ENCODE measurements at regions not wholly inside any gene's neighbourhood (a gene's known extent, or its start where the extent isn't known, plus 50 kb on each side); places are given as distances from the start of the nearest gene placed in this dataset.

DNA sequence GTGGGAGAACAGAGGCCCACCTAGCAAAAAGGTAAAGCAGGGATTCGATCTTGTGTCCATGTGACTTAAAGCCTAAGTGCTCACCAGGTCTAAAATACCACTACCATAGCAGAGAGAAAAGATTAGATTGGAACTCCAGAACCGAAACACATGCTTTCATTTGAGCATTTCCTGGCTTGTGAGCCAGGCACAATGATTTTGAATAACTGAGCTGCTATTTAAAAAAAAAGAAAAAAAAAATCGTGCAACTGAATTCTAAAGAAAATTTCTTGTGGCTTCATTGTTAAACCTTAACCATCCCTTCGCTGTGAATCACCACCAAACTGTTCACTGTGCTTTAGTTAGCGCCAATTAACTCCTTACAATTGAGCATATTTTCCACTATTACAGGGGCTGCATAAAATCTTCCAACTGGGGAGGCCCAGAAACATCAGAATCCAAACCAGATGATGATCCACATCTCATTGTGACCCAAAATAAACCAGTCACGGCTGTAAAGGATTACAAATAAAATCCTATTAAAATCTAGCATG, 366.4 kb upstream of the ERCC4 start:
- ATAC-seq, result no peak

DNA sequence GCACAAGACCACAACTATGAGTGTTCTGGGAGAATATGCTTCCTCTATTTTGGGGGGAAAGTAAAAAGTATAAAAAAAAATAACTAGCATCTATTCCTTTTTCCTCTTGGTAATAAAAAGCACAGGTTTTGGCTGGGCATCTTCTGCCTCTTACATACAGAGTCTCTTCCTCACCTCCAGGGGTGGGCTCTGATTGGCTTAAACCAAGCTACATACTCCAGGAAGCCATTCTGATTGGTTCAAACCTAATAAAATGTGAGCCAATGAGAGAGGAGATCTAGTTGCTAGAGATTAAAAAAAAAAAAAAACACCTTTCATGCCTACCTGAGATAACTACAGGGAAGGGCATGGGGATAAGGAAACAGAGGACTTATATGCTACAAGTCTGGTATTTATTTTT, 365.9 kb upstream of the ERCC4 start:
- no peak for ATAC-seq

DNA sequence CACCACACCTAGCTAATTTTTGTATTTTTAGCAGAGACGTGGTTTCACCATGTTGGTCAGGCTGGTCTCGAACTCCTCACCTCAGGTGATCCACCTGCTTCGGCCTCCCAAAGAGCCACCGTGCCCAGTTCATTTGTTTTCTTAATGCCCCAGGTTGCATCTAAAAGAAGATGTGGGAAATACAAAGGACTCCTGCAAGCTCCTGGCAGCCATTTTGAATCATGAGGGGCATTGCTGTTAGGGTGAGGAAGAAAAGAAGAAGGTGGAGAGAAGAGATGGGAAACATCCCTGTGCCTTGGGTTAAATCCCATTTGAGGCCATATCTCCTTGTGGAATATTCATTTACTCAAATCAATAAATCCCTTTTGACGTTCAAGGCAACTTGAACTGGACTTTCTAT, 365.3 kb upstream of the ERCC4 start:
- no peak for ATAC-seq

- ATAC-seq, result no peak
Measured at GRCh38 chr16:13557418-13557817, 362.5 kb upstream of the ERCC4 start.

DNA sequence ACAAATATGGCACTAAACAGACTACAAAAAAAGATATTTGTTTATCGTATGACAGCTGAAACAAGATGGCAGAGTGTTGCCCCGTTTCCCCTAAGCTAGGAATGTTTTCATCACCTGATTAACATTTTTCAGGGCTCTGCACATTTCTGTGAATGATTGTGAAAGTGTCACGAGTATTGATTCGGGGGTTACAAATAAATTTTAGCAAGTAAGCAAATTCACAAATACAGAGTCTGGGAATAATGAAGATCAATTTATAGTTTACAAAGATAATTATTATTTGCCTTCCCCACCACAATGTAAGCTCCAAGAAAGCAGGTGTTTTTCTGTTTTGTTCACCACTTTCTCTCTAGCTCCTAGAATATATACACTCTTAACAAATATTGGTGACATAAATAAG, 361.2 kb upstream of the ERCC4 start:
- ATAC-seq, result no peak

- ATAC-seq, result no peak
Measured at GRCh38 chr16:13559624-13560023, 360.3 kb upstream of the ERCC4 start.

DNA sequence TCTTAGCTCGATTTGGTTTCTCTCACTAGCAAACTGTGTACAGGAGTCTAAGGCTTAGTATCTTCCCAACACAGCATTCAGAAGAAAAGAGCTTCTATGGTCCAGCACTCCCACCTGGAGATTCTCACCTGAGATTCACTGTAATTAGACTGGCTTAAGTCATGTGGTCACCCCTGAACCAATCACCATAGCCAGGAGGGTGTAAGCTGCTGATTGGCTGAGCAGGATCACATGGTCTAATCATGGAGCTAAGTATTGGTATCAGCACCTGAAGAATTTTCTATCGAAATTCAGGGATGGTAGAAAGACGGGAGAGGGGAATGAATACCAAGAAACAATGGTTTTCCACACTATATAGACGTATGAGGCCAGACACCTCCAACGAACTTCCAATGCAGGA, 359.8 kb upstream of the ERCC4 start:
- ATAC-seq, result no peak

DNA sequence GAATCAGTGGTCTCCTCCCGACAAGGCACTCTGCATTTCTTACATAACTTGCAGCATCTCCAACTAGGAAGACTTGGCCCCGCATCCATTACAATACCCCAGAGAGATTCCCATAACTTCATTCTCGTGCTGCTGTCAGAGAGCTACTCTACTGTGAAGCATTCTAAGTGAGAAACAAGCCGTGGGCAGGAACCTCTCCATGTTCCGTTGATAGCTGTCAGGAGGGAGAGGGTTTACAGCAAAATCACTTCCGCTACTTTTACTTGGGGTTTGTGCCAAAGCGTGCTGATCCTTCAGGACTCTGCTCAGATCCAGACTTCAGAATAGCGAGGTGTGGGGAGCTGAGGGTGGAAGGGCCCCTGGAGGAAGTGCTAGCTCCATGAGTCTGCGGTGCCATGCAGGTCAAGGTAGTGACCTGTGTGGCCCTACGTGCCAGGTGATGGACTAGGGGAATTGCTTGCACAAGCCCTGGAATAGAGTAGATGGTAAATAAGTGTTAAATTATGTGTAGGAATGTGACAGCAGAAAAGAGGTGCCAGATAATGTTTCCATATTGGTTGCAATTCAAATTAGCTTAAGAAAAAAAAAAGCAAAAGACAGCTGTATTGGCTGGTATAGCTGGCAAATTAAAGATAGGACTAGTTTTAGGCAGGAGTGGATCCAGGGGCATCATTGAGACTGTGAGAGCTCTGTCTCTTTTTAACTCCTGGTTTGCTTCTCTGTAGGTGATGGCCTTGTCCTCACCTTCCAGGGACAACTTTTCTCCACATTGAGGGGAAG, 358.5 kb upstream of the ERCC4 start:
- no peak for ATAC-seq

DNA sequence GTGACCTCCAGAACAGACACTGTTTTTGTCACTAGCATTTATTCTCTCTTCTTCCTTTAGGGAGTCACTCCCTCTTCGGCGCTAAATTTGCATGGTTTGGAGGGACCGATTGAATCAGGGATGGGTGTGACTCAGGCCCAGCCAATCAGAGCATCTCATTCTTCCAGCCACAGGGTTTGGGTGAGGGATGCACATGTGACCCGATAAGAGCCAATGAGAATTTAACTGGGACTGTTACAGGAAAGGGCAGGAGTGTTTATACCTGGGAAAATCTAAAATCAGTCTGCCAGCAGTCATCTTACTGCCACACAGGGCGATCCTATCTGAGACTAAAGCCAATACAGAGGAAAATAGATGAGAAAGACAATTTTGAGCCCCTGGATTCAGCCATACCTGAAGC, 351.2 kb upstream of the ERCC4 start:
- ATAC-seq, result no peak

DNA sequence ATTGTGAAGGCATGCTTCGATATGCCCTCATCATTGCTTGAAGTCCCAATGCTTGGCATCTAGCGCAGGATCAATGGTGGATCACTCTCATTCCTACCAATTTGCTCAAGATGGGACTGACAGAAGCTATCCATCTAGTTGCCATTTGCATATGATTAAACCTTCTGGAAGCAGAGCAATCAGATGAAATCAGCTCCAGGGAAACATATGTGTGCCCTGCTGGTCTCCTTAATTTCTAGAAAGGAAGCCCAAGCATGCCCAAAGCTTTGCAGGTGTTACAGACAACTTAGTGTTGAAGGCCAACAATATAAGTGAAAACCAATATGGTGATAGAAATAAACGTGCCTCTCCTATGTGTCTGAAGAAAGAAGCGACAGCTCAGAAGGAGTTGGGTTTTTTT, 350.0 kb upstream of the ERCC4 start:
- no peak for ATAC-seq

DNA sequence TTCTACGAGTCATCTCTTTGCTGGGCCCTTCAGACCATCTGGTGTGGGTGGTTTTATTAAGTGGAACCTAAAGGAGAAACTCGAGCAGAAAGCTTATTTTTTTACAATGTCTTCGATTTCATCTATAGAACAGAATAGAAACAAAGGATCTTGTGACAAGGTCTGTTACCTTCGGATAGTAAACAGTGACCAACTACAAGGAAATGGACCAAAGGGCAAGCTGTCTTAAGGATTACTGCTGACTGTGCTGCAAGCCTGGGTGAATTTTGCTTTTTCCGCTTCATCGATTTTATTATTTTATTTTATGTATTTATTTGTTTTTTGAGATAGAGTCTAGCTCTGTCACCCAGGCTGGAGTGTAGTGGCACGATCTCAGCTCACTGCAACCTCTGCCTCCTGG, 348.9 kb upstream of the ERCC4 start:
- ATAC-seq, result no peak

DNA sequence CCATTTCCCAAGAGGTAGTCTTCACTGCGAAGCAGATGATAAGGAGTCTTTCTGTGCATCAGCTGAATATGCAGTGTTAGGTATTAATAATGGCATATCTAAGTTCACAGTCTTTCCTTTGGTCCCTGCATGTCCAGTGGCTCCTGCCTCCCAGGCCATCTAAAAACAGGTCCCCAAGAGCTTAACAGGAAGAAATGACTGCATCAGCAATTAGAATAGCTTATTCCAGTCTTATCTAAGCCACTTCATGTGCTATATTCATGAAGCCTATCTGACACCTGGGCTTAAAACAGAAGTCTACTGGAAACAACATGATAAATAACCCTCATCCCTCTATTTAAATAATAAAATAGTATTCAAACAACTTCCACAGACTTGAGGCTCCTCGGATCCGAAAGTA, 346.1 kb upstream of the ERCC4 start:
- no peak for ATAC-seq

DNA sequence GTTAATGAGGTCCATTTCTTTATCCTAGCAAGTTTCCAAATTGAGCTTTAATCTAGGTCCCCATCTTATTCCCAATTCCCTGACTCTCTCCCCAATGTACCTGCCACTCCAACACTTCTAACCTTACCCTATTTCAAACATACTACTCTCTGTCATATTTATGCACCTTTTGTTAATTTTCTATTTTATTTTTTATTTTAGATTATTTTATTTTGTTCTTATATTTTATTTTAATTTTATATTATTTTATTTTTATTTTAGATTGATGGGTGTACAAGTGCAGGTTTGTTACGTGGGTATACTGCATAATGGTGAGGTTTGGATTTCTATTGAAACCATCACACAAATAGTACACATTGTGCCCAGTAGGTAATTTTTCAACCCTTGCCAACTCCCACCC, 333.9 kb upstream of the ERCC4 start:
- no peak for ATAC-seq

- no peak for ATAC-seq
Measured at GRCh38 chr16:13587181-13587580, 332.8 kb upstream of the ERCC4 start.

GRCh38 chr16:13594823-13595222, 325.1 kb upstream of the ERCC4 start:
- no peak for ATAC-seq

DNA sequence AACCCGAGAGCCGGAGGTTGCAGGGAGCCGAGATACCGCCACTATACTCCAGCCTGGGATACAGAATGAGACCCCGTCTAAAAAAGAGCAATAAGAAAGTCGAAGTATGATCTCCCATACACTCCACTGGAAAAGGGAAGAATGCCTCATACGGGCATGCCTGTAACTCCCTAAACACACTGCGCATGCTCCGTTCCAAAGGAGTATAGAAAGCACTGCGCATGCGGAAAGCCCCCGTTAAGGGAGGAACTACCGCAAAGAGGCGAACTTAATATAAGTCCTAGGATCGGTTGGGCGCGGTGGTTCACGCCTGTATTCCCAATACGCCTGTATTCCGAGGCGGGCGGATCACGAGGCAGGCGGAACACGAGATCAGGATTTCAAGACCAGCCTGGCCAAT, 313.1 kb upstream of the ERCC4 start:
- ATAC-seq, result no peak

DNA sequence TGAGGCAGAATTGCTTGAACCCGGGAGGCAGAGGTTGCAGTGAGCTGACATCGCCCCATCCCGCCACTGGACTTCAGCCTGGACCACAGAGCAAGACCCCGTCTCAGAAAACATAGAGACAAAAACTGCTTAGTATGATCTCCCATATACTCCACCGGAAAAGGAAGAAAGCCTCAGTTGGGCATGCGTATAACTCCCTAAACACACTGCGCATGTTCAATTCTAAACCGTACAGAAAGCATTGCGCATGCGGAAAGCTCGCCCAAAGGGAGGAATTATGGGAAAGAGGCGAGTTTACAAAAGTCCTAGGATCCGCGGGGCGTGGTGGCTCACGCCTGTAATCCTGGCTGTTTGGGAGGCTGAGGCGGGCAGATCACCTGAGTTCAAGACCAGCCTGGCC, 312.7 kb upstream of the ERCC4 start:
- no peak for ATAC-seq

GRCh38 chr16:13611596-13611995, 308.4 kb upstream of the ERCC4 start:
- ATAC-seq, result no peak

- ATAC-seq, result no peak
Measured at GRCh38 chr16:13612623-13613022, 307.3 kb upstream of the ERCC4 start.

- ATAC-seq, result no peak
Measured at GRCh38 chr16:13613165-13613564, 306.8 kb upstream of the ERCC4 start.

DNA sequence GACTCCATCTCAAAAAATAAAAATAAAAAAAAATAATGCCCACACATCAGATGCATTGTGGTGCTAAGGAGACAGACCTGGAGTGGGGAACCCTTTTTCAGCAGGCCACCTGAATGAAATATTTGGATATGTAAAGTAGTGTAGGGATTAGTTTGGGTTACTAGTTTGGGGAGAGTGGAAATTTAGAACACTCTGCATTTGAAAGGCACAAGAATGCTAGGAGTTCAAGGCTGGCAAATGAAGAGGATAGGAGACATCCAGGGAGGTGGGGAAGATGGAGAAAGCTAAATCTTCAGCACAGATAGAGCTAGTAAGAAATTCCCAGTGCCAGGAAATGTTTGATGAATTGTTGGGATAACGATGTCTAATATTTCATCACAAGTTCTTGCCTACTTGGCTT, 298.3 kb upstream of the ERCC4 start:
- ATAC-seq, result no peak

- ATAC-seq, result no peak
Measured at GRCh38 chr16:13628156-13628555, 291.8 kb upstream of the ERCC4 start.

GRCh38 chr16:13629704-13630103, 290.2 kb upstream of the ERCC4 start:
- no peak for ATAC-seq

- no peak for ATAC-seq
Measured at GRCh38 chr16:13630374-13630773, 289.6 kb upstream of the ERCC4 start.

DNA sequence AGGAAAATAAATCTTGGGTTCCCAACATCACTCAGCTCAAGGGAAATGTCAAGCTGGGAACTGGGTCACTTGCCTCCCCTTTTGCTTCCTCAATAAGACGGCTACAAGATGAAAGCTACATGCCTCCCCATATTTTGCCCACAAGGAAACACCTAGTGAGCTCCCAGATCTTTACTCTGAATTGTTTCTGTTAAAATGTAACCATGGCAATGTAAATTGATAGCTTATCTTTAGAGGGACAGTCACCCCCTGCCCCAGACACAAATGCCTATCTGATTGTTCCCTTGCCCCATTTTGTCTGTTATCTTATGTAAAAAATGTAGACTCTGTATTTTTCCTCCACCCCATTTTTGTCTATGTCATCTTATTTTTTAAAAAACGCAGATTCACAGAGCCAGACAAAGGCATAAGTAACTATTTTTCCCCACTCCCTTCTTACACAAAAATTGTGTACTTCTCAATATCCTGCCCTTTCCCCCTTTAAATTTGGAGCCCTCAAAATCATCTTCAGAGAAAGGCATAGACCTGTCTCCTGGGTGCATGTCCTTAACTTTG, 288.7 kb upstream of the ERCC4 start:
- no peak for ATAC-seq

All from activated CD4-positive, CD25-positive, alpha-beta regulatory T cell treated with anti-CD3 and anti-CD28 coated beads, Interleukin-2, amount 50 U/mL, for 24 hours (primary cell).